NCI-H524 (cell line): ENCODE measurements at regions not wholly inside any gene's neighbourhood (a gene's known extent, or its start where the extent isn't known, plus 50 kb on each side); places are given as distances from the start of the nearest gene placed in this dataset.
A peak's percentile ranks its signal among the peaks of the same experiment; 100 is the strongest.
"Not testable (repeated sequence)": the region's sequence is repeated elsewhere in the genome, so short reads cannot be mapped to it uniquely, and the experiment has no call there.

Experiments used
- DNase-seq, 2 experiments: peaks; one replicate each; lab custom pipeline; 2025; lab: John Stamatoyannopoulos, UW

- DNase-seq = no peak
Observed at GRCh38 chr20:5492937-5493336, 117.9 kb downstream of the GPCPD1 start.

- no peak for DNase-seq
Observed at GRCh38 chr20:5491455-5491854, 119.4 kb downstream of the GPCPD1 start.

GRCh38 chr20:5489601-5490000 lies 121.2 kb downstream of the GPCPD1 start:
- DNase-seq = no peak

DNA sequence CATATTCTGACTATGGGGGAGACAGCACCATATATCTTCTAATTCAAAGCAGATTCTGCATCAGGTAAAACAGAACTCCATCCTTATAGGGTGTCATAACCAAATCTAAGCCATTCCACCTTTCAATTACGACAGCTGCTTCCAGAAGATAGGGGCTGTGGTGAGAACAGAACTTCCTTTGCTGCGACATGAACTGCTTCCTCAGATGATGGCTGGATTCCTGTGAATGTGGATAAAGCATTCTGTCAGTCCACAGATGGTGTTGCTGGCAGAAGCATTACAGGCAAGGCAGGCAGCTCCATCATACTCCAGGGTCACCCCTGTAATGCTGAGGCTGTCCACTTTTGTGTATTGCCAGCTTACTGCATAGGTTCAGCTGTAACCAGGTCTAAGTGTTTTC lies 122.0 kb downstream of the GPCPD1 start:
- no peak for DNase-seq

GRCh38 chr20:5486377-5487054 lies 124.3 kb downstream of the GPCPD1 start:
- no peak for DNase-seq

DNA sequence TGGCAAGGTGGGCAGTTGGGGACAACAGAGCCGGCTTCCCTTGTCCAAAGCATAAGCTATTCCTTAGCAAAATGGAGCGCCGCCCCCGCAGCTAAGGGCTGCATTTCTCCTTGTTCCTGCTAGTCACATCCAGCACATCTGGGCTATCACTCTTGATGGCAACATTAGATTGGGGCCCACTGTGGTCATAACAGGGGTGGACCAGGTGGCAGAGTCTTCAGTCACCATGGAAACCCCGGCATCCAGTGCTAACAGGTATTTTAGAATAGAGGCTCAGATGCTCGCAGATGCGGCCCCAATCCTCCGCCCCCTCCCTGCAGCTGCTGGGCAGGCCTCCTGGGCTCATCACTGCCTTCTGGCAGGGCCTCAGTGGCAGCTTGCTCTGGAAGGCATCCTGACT lies 125.9 kb downstream of the GPCPD1 start:
- peak in 1 of 2 experiments; percentile 47 for DNase-seq

DNA sequence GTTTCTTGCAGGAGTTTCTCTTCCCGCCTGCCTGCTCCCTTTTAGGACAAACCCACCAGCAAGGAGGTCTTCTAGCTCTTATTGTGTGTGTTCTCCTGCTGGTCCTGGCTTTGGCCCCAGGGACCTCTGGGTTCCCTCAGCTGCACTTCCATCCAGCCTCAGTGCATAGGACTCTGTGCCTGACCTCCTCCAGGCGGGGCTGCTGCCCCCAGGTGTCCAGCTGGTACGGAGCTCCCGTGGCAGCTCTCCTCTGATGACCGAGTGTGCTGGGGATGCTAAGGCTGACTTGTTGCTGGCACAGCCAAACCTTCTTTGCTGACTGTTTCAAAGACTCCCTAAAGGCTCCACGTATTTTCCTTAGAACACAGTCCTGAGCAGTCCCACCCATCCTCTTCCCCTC lies 126.5 kb downstream of the GPCPD1 start:
- DNase-seq = no peak

- DNase-seq = no peak
Observed at GRCh38 chr20:5482791-5483190, 128.0 kb downstream of the GPCPD1 start.

DNA sequence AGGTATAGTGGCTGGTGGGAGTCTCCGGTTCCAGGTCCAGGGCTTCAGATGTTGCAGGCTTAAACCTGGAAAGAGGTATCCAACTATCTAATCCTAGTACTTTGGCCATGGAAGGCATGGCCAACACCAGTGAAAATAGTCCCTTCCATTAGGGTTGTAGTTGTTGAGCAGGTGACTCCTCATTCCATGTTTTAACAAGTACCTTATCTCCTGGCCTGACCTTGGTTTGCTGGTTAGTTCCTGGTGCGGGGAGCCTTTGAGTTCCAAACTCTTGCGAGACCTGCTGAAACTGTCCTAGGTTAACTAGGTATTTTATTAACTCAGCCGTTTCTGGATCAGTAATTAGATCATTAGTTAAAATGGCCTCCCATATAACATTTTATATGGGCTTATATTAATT lies 128.9 kb downstream of the GPCPD1 start:
- DNase-seq = no peak

DNA sequence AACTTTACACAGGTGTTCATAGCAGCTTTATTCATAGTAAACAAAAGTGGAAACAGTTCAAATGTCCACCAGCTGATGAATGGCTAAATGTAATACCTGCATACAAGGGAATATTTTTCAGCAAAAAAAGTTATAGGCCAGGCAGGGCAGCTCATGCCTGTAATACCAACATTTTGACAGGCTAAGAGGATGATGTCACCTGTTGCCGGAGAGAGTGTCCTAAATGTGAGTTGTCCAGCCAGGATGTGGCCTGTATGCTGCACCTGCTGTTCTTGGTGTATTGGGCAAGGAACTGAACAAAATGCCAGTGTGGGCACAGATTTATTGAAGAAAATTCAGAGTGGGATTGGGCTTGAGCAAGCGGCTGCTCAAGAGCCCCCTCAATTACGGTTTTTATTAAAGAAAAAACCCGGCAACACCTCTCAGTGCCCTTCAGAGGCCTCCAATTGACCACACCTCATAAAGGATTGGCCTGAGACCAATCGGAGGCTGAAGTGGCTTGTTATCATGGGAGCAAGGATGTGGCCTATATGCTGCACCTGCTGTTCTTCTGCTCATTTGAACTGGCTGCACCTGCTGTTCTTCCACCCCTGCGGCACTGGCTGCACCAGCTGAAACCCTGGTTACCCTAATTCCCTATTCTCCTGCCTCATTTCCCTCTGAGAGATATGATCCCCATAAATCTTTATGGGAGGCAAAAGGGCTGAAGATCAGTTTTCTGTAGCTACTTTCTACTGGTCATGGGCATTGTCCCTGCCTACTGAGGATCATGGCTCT lies 129.8 kb downstream of the GPCPD1 start:
- peak; percentile 6 to 36 for DNase-seq

DNA sequence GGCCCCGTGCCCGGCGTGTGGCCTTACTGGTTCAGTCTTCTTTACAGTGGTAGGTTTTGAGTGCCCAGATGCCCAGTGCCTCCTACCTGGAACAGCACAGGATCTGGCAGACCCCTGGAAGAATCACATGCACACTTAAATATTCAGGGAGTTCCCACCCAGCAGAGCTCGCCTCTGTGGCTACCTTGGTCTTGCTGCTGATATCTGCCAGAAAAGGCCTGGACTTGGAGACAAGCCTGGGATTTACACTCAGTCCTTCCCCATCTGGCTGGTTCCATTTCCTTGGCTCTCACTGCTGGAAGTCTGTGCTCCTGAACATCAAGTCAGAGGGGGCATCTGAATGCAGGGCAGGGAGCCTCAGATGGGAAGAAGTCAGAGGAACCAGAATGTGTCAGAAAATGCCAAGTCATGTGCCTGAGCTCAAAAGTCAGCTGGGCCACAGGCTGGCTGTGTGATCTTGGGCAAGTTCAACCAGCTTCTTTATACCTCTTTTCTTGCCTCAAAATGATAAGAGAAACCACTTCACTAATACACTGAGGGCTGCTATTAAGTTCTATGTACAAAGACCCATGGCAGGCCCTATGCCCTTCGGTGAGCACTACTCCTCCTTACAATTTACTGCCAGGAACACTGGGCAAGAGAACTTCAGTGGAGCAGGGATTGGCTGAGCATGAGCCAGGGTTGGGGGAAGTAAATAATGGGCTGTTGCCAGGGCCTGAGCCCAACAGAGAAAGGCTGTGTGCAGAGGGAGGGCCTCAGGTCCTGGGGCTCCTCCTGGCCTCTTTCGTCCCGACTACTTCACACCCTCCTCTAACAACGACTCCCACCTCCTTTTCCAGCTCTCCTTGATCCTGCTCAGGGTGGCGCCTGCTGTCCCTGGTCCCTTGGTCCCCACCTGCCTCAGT lies 135.9 kb downstream of the GPCPD1 start:
- DNase-seq = no peak

DNA sequence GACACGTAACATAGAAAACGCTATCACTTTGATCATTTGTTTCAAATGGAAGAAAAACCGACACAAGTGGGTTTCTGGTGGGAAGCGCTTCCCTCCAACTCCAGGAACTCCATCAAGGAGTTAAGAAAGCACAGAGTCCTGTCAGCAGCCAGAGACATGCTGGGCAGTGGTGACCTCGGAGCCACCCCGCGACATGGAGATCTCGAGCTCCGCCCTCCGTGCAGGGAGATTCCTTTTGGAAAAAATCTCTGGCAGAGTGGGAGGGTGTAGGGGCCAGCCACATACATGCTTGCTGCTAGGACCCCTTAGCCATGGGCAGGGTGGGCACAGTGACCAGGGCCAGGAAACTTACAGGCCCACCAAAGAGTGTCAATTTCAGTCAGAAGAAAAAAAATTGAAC lies 138.9 kb downstream of the GPCPD1 start:
- DNase-seq = not testable (repeated sequence)

- no peak for DNase-seq
Observed at GRCh38 chr20:5471368-5471767, 139.4 kb downstream of the GPCPD1 start.

DNA sequence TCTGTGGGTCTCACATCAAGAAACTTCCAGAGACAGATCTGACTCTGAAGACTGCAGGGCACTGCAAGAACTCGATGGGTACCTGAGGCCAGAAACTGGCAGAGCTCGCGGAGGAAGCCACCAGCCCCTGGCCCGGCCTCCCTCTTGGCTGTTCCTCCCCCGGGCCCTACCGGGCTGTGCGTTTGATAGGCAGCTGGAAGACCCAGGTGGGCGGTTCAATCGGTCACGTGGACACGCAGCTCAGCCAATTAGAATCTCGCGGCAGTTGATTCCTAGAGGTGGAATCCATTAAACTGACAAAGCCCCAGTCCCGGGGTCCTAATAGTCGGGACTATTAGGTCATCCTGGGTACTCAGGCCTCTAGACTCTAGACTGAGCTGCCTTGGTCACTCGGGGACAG lies 139.9 kb downstream of the GPCPD1 start:
- no peak for DNase-seq

GRCh38 chr20:5470458-5470857 lies 140.3 kb downstream of the GPCPD1 start:
- DNase-seq = no peak

- DNase-seq = peak; percentile 50 to 89
Observed at GRCh38 chr20:5469111-5469510, 141.7 kb downstream of the GPCPD1 start.

GRCh38 chr20:5467086-5467485 lies 143.7 kb downstream of the GPCPD1 start:
- DNase-seq = no peak

DNA sequence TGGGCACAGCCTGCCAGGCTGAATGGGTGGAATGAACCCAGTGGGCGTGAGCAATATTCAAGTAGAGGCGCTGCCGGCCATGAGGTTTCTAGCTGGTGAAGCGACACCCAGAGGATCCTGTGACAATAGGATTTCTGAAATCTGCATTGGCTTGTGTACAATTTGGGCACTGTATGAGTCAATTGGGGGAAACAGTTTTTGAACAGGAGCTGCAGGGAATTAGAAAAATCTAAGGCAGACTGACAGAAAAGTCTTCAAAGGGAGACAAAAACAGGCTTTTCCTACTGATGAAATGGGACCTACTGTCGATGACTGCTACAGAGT lies 145.2 kb downstream of the GPCPD1 start:
- DNase-seq = peak in 1 of 2 experiments; percentile 28

DNA sequence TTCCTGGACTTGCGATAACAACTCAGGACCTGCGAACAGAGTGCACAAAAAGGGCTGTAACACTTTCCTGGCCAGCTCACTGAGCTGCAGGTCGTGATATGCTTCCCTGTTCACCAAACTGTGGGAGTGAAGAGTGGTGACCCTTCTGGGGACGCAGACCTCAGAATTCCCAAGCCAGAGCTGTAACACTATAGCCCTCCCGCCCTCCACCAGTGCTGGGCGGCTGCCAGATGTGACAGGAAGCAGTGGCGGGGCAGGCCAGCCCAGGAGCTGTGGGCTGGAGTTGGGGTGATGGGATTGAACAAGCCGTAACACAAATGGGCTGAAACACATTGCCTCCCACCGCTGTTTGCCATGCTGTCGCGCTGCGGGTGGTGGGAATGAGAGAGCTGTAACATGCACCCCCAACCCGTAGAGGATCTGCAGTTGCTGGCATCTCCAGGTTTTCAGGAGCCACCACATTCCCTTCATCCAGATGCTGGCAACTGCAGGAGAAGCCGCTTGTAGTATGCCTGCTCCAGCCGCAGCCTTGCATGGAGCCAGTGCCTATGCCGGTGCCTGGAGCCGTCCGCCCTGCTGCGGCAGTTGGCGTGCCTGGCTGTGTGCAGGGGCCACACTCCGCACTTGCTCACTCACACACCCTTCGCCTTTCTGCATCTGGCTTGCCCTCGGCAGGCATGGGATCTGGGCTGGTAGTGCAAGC lies 145.8 kb downstream of the GPCPD1 start:
- DNase-seq = no peak

DNA sequence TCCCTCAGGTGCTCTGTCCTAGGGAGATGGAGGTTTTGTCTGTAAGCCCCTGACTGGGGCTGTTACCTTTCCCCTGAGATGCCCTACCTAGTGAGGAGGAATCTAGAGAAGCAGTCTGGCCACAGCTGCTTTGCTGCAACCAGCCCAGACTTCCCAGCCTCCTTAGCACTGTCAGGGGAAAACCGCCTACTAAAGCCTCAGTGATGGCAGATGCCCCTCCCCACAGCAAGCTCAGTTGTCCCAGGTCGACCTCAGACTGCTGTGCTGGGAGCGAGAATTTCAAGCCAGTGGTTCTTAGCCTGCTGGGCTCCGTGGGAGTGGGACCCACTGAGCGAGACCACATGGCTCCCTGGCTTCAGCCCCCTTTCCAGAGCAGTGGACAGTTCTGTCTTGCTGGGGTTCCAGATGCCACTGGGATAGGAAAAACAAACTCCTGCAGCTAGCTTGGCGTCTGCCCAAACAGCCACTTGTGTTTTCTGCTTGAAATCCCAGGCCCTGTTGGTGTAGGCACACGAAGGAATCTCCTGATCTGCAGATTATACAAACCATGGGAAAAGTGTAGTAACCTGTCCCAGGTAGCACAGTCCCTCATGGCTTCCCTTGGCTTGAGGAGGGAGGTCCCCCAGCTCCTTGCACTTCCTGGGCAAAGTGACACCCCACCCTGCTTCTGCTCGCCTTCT lies 146.4 kb upstream of the PROKR2 start:
- DNase-seq = peak in 1 of 2 experiments; percentile 67

GRCh38 chr20:5453745-5454144 lies 137.0 kb upstream of the PROKR2 start:
- DNase-seq = peak; percentile 32 to 75
